Type B pancreatic cell (in vitro differentiated cells): ENCODE measurements at regions not wholly inside any gene's neighbourhood (a gene's known extent, or its start where the extent isn't known, plus 50 kb on each side); places are given as distances from the start of the nearest gene placed in this dataset.
"Not testable (repeated sequence)": the region's sequence is repeated elsewhere in the genome, so short reads cannot be mapped to it uniquely, and the experiment has no call there.

Experiments used
- DNase-seq: peaks from one replicate; pipeline ENCODE4 v3.0.0; 2021; ENCODE audit warnings: mixed read lengths; ENCODE audit not compliant: unreplicated experiment; ENCODE audit errors: extremely low spot score
- H3K27ac Mint-ChIP-seq: 2 replicates; pipeline ENCODE4 v1.8.0; 2021; ENCODE audit warnings: mild to moderate bottlenecking, mixed read lengths
- H3K27me3 Mint-ChIP-seq: 2 replicates; pipeline ENCODE4 v1.8.0; 2021; ENCODE audit warnings: mixed read lengths
- H3K36me3 Mint-ChIP-seq: 2 replicates; pipeline ENCODE4 v1.8.0; 2021; ENCODE audit warnings: mixed read lengths
- H3K4me1 Mint-ChIP-seq: one replicate; pipeline ENCODE4 v1.8.0; 2021; ENCODE audit warnings: mixed read lengths; ENCODE audit not compliant: unreplicated experiment
- H3K4me3 Mint-ChIP-seq: 2 replicates; pipeline ENCODE4 v1.8.0; 2021; ENCODE audit warnings: mild to moderate bottlenecking, mixed read lengths
- H3K9me3 Mint-ChIP-seq: 2 replicates; pipeline ENCODE4 v1.8.0; 2021; ENCODE audit warnings: mixed read lengths
- CTCF ChIP-seq: fragments of 200-600 bp; sonication (generic); conservative IDR thresholded peaks from 2 replicates; pipeline ENCODE4 v1.5.0; 2021; ENCODE audit warnings: antibody characterized with exemption, mild to moderate bottlenecking

- no peaks in the 10 kb centered on the region for H3K27me3 Mint-ChIP-seq
- no peak overlapping the region for H3K27ac Mint-ChIP-seq
- H3K4me1 Mint-ChIP-seq: no peaks in the 10 kb centered on the region
- H3K4me3 Mint-ChIP-seq: no peak overlapping the region
- no peaks in the 10 kb centered on the region for H3K36me3 Mint-ChIP-seq
- TF ChIP-seq CTCF: no peak
- no peak for DNase-seq
- no peaks in the 10 kb centered on the region for H3K9me3 Mint-ChIP-seq
Measured at GRCh38 chrX:34470507-34470906, 186.6 kb downstream of the TMEM47 start.

GRCh38 chrX:34467437-34467836 lies 189.6 kb downstream of the TMEM47 start:
- Mint-ChIP-seq H3K36me3 (no peaks in the 10 kb centered on the region), H3K9me3 (no peaks in the 10 kb centered on the region), H3K27me3 (no peaks in the 10 kb centered on the region), H3K4me3 (no peak overlapping the region), H3K4me1 (no peaks in the 10 kb centered on the region), H3K27ac (no peak overlapping the region)
- no peak for DNase-seq
- TF ChIP-seq CTCF: no peak

- not testable (repeated sequence) for H3K4me1 Mint-ChIP-seq, H3K4me3 Mint-ChIP-seq, H3K36me3 Mint-ChIP-seq, H3K9me3 Mint-ChIP-seq, H3K27ac Mint-ChIP-seq, H3K27me3 Mint-ChIP-seq, DNase-seq
Measured at GRCh38 chrX:34463220-34463619, 193.9 kb downstream of the TMEM47 start.

GRCh38 chrX:34457850-34458249 lies 199.2 kb downstream of the TMEM47 start:
- H3K4me3 Mint-ChIP-seq, H3K9me3 Mint-ChIP-seq, H3K27me3 Mint-ChIP-seq, H3K4me1 Mint-ChIP-seq, H3K36me3 Mint-ChIP-seq, DNase-seq, H3K27ac Mint-ChIP-seq: not testable (repeated sequence)

- H3K27ac Mint-ChIP-seq: no peak overlapping the region
- no peak overlapping the region for H3K4me3 Mint-ChIP-seq
- no peak for DNase-seq
- H3K9me3 Mint-ChIP-seq: peaks cover 8% of the 10 kb centered on the region
- H3K4me1 Mint-ChIP-seq: no peaks in the 10 kb centered on the region
- H3K27me3 Mint-ChIP-seq: no peaks in the 10 kb centered on the region
- TF ChIP-seq CTCF: no peak
- no peaks in the 10 kb centered on the region for H3K36me3 Mint-ChIP-seq
Measured at GRCh38 chrX:34437586-34437985, 219.5 kb downstream of the TMEM47 start.

- H3K27me3 Mint-ChIP-seq: no peaks in the 10 kb centered on the region
- H3K4me3 Mint-ChIP-seq: no peak overlapping the region
- peak; percentile 25 for TF ChIP-seq CTCF
- H3K36me3 Mint-ChIP-seq: no peaks in the 10 kb centered on the region
- H3K9me3 Mint-ChIP-seq: no peaks in the 10 kb centered on the region
- no peaks in the 10 kb centered on the region for H3K4me1 Mint-ChIP-seq
- no peak for DNase-seq
- H3K27ac Mint-ChIP-seq: no peak overlapping the region
Measured at GRCh38 chrX:34426334-34426733, 230.8 kb downstream of the TMEM47 start.

- Mint-ChIP-seq H3K4me1 (no peaks in the 10 kb centered on the region), H3K27me3 (no peaks in the 10 kb centered on the region), H3K4me3 (no peak overlapping the region), H3K36me3 (no peaks in the 10 kb centered on the region), H3K9me3 (no peaks in the 10 kb centered on the region), H3K27ac (no peak overlapping the region)
- DNase-seq: no peak
- TF ChIP-seq CTCF: no peak
Measured at GRCh38 chrX:34406580-34406979, 250.5 kb downstream of the TMEM47 start.
